Thyroid gland (tissue), 4 donors: ENCODE measurements at regions not wholly inside any gene's neighbourhood (a gene's known extent, or its start where the extent isn't known, plus 50 kb on each side); places are given as distances from the start of the nearest gene placed in this dataset.
"Not testable (repeated sequence)": the region's sequence is repeated elsewhere in the genome, so short reads cannot be mapped to it uniquely, and the experiment has no call there.

Experiments
- DNase-seq, 2 donors: peaks; one replicate each; pipeline ENCODE4 v3.0.0-alpha.2; 2019
- H3K27ac ChIP-seq, 3 donors: fragments of 200-600 bp; sonication (generic); 1 replicate in 2 of 3; 2 replicates in 1 of 3; pipeline ENCODE4 v1.5.1; 2016 to 2019; ENCODE audit warnings: mild to moderate bottlenecking in 1 of 3, moderate library complexity in 1 of 3
- H3K27me3 ChIP-seq: fragments of 200-600 bp; sonication (generic); one replicate; pipeline ENCODE4 v1.5.1; 2019
- H3K36me3 ChIP-seq, 2 donors: fragments of 200-600 bp; sonication (generic); one replicate each; pipeline ENCODE4 v1.5.1; 2016 to 2019
- H3K4me1 ChIP-seq, 2 donors: fragments of 200-600 bp; sonication (generic); one replicate each; pipeline ENCODE4 v1.5.1; 2017 to 2019
- H3K4me3 ChIP-seq, 3 donors: fragments of 200-600 bp; sonication (generic); replicated peaks in 1 of 3; 1 replicate in 2 of 3; 2 replicates in 1 of 3; pipeline ENCODE4 v1.5.1; 2016; ENCODE audit warnings: mild to moderate bottlenecking in 1 of 3
- H3K9me3 ChIP-seq: fragments of 200-600 bp; sonication (generic); one replicate; pipeline ENCODE4 v1.5.1; 2017
- CTCF ChIP-seq, 6 experiments: fragments of 200-600 bp in 3 of 6; fragments of 450-650 bp in 3 of 6; sonication (generic) in 3 of 6; IDR thresholded peaks; one replicate each; pipeline ENCODE4 v1.5.1; 2016 to 2019; ENCODE audit warnings: antibody characterized with exemption in 6 of 6, mild to moderate bottlenecking in 2 of 6, inconsistent platforms in 1 of 6, moderate library complexity in 1 of 6
- POLR2A ChIP-seq, 2 donors: fragments of 450-650 bp; IDR thresholded peaks; one replicate each; pipeline ENCODE4 v1.6.1; 2017; ENCODE audit warnings: antibody characterized with exemption in 2 of 2, mild to moderate bottlenecking in 2 of 2, moderate library complexity in 1 of 2
- WGBS, 2 donors: methylation state at CpG; one replicate each; pipeline ENCODE4 v1.1.5; 2017; 5-methylcytosine and 5-hydroxymethylcytosine counted together
- intact Hi-C: fragments of 100-400 bp; cut with DNase I; formaldehyde crosslinking; loops from one replicate; pipeline ENCODE4 v1.15.1; 2023

- H3K27me3 ChIP-seq: no peaks in the 10 kb centered on the region
These were observed 72.8 kb downstream of the PTTG1 start for GRCh38 chr5:160494451-160494850.

GRCh38 chr5:160496334-160496733 is 74.7 kb downstream of the PTTG1 start:
- Histone ChIP-seq H3K27me3 (no peaks in the 10 kb centered on the region), H3K9me3 (no peaks in the 10 kb centered on the region), H3K27ac (no peak overlapping the region), H3K36me3 (no peaks in the 10 kb centered on the region), H3K4me1 (no peaks in the 10 kb centered on the region), H3K4me3 (no peak overlapping the region)
- WGBS, 2 donors: 85 to 87% methylated on average over 6 of the region's 6 CpGs
- TF ChIP-seq POLR2A (IDR thresholded peaks at IDR 0.05) (no peak), CTCF (IDR thresholded peaks at IDR 0.05) (no peak)
- intact Hi-C loops: no loop called here
- no peak for DNase-seq

More at GRCh38 chr5:160494451-160494850, 72.8 kb downstream of the PTTG1 start:
- DNase-seq: no peak
- H3K9me3 ChIP-seq: no peaks in the 10 kb centered on the region
- H3K4me1 ChIP-seq: no peaks in the 10 kb centered on the region
- H3K4me3 ChIP-seq: no peak overlapping the region
- no peak overlapping the region for H3K27ac ChIP-seq
- intact Hi-C loops: no loop called here
- 82 to 96% methylated on average over 4 of the region's 4 CpGs for whole genome bisulfite sequencing, 2 donors
- no peak for TF ChIP-seq POLR2A (IDR thresholded peaks at IDR 0.05)
- TF ChIP-seq CTCF (IDR thresholded peaks at IDR 0.05): no peak
- H3K36me3 ChIP-seq: no peaks in the 10 kb centered on the region

- TF ChIP-seq CTCF (IDR thresholded peaks at IDR 0.05): no peak
- TF ChIP-seq POLR2A (IDR thresholded peaks at IDR 0.05): no peak
- H3K4me1 ChIP-seq: no peaks in the 10 kb centered on the region
- WGBS, 2 donors: 93 to 96% methylated on average over 5 of the region's 5 CpGs
- DNase-seq: no peak
- H3K27me3 ChIP-seq: no peaks in the 10 kb centered on the region
- no peak overlapping the region for H3K27ac ChIP-seq
- no peaks in the 10 kb centered on the region for H3K36me3 ChIP-seq
- no peak overlapping the region for H3K4me3 ChIP-seq
- intact Hi-C loops: no loop called here
- no peaks in the 10 kb centered on the region for H3K9me3 ChIP-seq
These were observed 75.1 kb downstream of the PTTG1 start for GRCh38 chr5:160496784-160497183.

- intact Hi-C loops: no loop called here
- H3K9me3 ChIP-seq: no peaks in the 10 kb centered on the region
- H3K36me3 ChIP-seq: no peaks in the 10 kb centered on the region
- no peak overlapping the region for H3K27ac ChIP-seq
- no peak overlapping the region for H3K4me3 ChIP-seq
- no peaks in the 10 kb centered on the region for H3K27me3 ChIP-seq
- 89 to 96% methylated on average over 2 of the region's 2 CpGs for WGBS, 2 donors
- no peak for DNase-seq
- H3K4me1 ChIP-seq: no peaks in the 10 kb centered on the region
- TF ChIP-seq CTCF (IDR thresholded peaks at IDR 0.05): no peak
- TF ChIP-seq POLR2A (IDR thresholded peaks at IDR 0.05): no peak
These were observed 76.2 kb downstream of the PTTG1 start for GRCh38 chr5:160497878-160498277.

- WGBS, 2 donors: 95 to 96% methylated on average over 20 to 21 of the region's 21 CpGs
- intact Hi-C loops: not testable (repeated sequence)
These were observed 76.9 kb downstream of the PTTG1 start for GRCh38 chr5:160498441-160499043.

More at GRCh38 chr5:160498441-160499043, 76.9 kb downstream of the PTTG1 start:
- not testable (repeated sequence) for H3K4me1 ChIP-seq, H3K9me3 ChIP-seq, H3K27me3 ChIP-seq, H3K4me3 ChIP-seq, H3K27ac ChIP-seq, DNase-seq, H3K36me3 ChIP-seq
